Mammary epithelial cell (primary cell): ENCODE measurements at regions not wholly inside any gene's neighbourhood (a gene's known extent, or its start where the extent isn't known, plus 50 kb on each side); places are given as distances from the start of the nearest gene placed in this dataset.

Source experiments
- EZH2 ChIP-seq: IDR thresholded peaks from 2 replicates; pipeline ENCODE4 v1.6.1; 2012; ENCODE audit warnings: low read length, inconsistent platforms, borderline replicate concordance
- TF ChIP-seq, protein P1 (sequence below), 2 donors: IDR thresholded peaks in 1 of 2; conservative IDR thresholded peaks in 1 of 2; 2 replicates each; pipeline ENCODE4 v1.5.1; 2011 to 2012; ENCODE audit warnings: inconsistent platforms in 2 of 2, low read length in 2 of 2, mild to moderate bottlenecking in 2 of 2, control low read depth in 1 of 2, low read depth in 1 of 2; ENCODE audit not compliant: insufficient read depth in 1 of 2; ENCODE audit errors: extremely low read depth in 1 of 2

DNA sequence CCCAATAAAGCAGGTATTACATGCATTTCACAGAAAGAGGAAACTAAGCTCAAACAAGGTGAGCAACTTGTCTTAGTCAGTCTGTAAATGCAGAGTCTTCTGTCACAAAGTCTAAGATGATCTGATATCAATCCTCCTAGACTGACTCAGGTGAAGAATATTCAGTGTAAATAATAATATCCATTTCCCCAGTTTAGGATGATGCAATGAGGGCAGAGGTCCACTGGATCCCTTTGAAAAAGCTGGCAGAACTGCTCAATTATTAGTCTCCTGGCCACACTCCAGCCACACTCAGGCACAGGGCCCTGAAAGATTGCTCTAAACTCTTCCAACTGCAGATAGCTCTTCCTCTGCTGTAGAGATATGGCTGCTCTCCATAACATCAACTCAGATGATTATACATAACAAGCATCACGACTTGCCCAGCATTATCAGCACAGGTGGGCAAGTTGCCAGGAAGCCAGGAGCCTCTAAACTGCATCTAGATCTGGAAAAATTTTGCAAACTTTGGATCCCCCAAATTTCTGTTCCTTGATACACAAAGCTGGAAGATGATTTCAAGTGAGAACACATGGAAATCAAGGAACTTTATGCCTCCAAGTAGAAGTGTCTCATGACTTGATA, 129.8 kb upstream of the CPNE4 start:
- TF ChIP-seq, protein P1, sequence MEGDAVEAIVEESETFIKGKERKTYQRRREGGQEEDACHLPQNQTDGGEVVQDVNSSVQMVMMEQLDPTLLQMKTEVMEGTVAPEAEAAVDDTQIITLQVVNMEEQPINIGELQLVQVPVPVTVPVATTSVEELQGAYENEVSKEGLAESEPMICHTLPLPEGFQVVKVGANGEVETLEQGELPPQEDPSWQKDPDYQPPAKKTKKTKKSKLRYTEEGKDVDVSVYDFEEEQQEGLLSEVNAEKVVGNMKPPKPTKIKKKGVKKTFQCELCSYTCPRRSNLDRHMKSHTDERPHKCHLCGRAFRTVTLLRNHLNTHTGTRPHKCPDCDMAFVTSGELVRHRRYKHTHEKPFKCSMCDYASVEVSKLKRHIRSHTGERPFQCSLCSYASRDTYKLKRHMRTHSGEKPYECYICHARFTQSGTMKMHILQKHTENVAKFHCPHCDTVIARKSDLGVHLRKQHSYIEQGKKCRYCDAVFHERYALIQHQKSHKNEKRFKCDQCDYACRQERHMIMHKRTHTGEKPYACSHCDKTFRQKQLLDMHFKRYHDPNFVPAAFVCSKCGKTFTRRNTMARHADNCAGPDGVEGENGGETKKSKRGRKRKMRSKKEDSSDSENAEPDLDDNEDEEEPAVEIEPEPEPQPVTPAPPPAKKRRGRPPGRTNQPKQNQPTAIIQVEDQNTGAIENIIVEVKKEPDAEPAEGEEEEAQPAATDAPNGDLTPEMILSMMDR (conservative IDR thresholded peaks at IDR 0.05 in 1 of 2, IDR thresholded peaks at IDR 0.05 in 1 of 2; ENCODE audit: extremely low read depth in 1 of 2, insufficient read depth in 1 of 2, low read depth in 1 of 2, low read length in 2 of 2) = no peak
- TF ChIP-seq EZH2 = no peak
